Upper lobe of left lung (tissue), 4 donors: ENCODE measurements at regions not wholly inside any gene's neighbourhood (a gene's known extent, or its start where the extent isn't known, plus 50 kb on each side); places are given as distances from the start of the nearest gene placed in this dataset.

Experiments
- CTCF ChIP-seq, 6 experiments: fragments of 450-650 bp in 4 of 6; fragments of 200-600 bp in 2 of 6; sonication (generic) in 2 of 6; IDR thresholded peaks; one replicate each; pipeline ENCODE4 v1.5.1; 2016 to 2019; ENCODE audit warnings: antibody characterized with exemption in 6 of 6
- POLR2A ChIP-seq, 4 donors: fragments of 450-650 bp; IDR thresholded peaks; one replicate each; pipeline ENCODE4 v1.5.1; 2016 to 2017; ENCODE audit warnings: antibody characterized with exemption in 4 of 4, mild to moderate bottlenecking in 2 of 4

GRCh38 chr2:136259551-136259950 is 141.6 kb upstream of the CXCR4 start:
- TF ChIP-seq CTCF (IDR thresholded peaks at IDR 0.05) (no peak), POLR2A (IDR thresholded peaks at IDR 0.05) (no peak)
